ENCODE measurements at regions not wholly inside any gene's neighbourhood (a gene's known extent, or its start where the extent isn't known, plus 50 kb on each side); places are given as distances from the start of the nearest gene placed in this dataset.

- TF ChIP-seq EZH2 (IDR thresholded peaks at IDR 0.05; ENCODE audit: low read length, missing control alignments) = no peak
- TF ChIP-seq, protein P1, sequence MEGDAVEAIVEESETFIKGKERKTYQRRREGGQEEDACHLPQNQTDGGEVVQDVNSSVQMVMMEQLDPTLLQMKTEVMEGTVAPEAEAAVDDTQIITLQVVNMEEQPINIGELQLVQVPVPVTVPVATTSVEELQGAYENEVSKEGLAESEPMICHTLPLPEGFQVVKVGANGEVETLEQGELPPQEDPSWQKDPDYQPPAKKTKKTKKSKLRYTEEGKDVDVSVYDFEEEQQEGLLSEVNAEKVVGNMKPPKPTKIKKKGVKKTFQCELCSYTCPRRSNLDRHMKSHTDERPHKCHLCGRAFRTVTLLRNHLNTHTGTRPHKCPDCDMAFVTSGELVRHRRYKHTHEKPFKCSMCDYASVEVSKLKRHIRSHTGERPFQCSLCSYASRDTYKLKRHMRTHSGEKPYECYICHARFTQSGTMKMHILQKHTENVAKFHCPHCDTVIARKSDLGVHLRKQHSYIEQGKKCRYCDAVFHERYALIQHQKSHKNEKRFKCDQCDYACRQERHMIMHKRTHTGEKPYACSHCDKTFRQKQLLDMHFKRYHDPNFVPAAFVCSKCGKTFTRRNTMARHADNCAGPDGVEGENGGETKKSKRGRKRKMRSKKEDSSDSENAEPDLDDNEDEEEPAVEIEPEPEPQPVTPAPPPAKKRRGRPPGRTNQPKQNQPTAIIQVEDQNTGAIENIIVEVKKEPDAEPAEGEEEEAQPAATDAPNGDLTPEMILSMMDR (conservative IDR thresholded peaks at IDR 0.05 in 1 of 2, IDR thresholded peaks at IDR 0.05 in 1 of 2; ENCODE audit: low read depth in 1 of 2, low read length in 2 of 2) = no peak
Observed at GRCh38 chr12:42857106-42857505, 267.6 kb upstream of the PRICKLE1 start.

Data from fibroblast of lung (primary cell).